NCI-H2107 treated with DMSO at 0.1 percent for 48 hours (cell line): ENCODE measurements at regions not wholly inside any gene's neighbourhood (a gene's known extent, or its start where the extent isn't known, plus 50 kb on each side); places are given as distances from the start of the nearest gene placed in this dataset.
"Not testable (repeated sequence)": the region's sequence is repeated elsewhere in the genome, so short reads cannot be mapped to it uniquely, and the experiment has no call there.

Experiments used
- DNase-seq: peaks from one replicate; lab custom pipeline; 2025; ENCODE audit not compliant: unreplicated experiment; lab: John Stamatoyannopoulos, UW

DNA sequence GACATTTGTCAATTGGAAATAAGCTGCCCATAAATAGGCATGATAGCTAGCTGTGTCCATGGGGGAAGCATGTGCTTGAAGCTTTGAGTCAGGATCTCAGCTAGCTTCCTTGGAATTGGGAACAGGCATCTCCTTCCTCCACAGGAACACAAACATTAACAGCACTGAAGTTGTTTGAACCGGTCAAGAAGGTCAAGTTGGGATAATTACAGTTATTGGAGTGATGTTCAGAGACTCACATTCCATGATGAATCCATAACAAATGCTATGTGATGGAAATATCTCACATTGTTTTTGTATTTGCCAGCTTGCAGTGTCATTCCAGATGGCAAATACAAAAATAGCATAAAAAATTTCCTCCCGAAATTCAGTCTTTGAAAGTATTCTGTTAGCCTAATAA, 347.6 kb upstream of the SMIM21 start:
- no peak for DNase-seq

DNA sequence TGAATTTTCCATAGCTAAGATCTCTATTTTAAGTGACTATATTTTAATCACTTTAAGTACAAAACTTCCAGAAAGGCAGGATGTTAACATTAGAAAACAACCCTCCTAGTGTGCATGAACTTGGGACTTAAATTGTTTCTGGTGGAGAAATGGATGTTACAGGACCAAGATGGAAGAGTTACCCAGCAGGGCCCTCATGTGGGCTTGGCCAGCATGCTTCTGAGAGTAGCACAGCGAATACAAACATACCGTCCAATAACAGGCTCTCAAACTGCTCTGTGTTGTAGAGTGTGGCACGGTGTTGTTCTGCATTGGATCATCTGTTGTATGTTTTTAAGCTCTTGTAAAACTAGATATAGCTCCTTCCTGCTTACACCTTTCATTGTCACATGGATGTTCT, 346.1 kb upstream of the SMIM21 start:
- DNase-seq, result no peak

DNA sequence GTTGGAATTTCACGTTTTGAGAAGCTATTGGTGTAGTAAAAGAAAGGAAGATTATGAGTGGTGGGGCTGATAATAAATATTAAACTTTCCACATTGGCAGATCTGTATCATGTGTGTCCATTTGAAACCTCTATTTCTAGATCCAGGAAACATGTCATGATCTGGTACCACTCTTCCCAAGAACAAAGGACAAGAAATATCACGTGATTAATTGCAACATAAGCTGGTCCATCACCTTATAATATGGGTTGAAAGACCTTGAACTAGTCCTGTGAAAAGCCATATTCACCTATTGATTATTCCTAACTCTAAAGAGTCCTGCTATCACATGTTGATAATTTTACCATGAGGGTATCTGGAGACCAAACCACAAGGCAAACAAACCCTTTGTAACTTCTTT, 335.3 kb upstream of the SMIM21 start:
- no peak for DNase-seq

DNA sequence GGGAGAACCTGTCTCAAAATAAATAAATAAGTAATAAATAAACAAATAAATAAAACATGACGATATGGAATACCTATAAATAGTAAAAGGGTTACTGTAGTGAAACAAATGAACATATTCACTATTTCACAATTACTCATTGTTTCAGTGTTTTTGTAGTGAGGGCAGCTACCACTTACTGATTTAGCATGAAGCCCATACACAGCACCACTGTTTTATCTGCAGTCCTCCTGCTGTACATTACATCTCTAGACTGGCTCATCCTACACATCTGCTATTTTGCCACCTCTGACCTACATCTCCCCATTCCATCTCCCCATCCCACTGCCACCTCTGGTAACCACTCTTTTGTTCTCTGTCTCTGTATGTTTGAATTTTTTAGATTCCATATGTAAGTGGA, 332.7 kb upstream of the SMIM21 start:
- DNase-seq, result no peak

DNA sequence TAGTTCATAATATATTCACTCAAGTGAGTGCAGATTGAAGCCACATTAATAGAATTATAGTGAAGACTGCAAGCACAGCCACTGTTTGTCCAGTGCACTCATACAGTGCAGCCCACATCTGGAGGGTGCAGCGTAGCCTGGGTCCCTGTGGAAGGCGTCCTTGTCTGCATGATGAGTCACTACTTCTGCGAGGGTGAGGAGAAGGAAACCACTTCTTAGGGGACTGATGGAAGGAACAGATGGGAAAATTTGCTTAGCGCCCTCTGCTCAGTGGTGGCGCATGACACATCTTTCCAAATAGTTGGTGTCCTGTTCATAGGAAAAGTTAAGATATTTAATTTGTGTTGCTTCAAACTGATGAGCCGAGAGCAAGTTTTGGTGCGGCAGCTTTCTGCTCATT, 330.4 kb upstream of the SMIM21 start:
- no peak for DNase-seq

DNA sequence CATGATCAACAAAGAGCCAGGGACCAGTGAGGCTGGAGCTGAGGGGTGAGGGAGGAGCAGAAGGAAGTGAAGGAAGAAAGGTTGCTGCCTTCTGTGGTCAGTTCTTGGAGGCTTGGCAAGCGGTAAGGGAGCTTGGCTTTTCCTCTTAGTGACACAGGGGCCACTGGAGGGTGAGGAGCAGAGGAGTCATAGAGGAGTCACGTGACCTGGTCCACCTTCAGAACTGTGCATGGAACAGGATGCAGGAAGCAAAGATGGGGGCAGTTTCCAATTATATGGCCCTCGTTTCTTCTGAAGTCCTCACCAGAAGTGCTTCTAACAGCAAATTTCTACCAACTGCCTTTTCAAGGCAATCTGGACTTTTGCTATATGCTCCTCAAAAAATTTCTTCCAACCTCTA, 326.9 kb upstream of the SMIM21 start:
- DNase-seq, result no peak

DNA sequence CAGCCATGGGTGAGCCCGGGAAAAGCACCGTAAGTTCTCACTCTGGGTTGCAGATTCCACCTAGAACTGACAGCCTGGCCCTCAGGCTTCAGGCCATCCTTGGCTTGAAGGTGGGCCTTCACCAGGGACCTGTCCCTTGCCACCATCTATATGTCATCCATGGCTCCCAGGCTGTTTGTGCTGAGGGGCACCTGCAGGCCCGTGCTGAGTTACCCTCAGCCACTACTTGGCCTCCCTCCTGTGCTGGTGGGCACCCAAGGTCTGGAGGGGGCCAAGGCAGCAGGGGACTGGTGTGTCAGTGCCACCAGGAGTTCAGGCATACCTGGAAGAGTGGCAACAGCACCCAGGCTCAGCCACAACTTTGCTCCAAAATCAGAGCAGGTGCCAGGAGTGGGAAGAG, 326.2 kb upstream of the SMIM21 start:
- no peak for DNase-seq

DNA sequence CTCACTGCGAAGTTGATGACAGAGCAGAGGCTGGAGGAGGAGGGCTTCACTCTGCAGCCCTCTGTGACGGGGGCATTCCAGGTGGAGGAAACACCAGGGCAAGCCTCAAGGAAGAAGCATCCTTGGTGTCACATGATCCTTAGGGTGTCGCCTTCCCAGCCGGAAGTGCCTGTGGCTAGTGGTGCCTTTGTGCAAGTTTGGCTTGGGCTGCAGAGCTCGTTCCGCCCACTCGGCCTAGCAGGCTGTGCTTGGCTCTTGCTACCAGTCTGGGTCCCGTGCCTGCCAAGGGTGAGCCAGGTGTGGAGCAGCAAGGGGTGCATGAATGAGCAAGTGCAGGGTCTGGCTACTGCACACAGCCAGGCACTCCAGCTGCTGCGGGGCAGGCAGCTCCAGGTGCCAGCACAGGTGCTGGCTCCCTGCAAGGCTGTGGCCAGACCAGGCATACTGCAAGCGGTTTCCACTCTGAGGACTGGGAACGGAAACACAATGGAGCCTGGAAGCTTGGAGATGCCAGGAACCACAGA, 325.3 kb upstream of the SMIM21 start:
- peak; percentile 55 for DNase-seq

DNA sequence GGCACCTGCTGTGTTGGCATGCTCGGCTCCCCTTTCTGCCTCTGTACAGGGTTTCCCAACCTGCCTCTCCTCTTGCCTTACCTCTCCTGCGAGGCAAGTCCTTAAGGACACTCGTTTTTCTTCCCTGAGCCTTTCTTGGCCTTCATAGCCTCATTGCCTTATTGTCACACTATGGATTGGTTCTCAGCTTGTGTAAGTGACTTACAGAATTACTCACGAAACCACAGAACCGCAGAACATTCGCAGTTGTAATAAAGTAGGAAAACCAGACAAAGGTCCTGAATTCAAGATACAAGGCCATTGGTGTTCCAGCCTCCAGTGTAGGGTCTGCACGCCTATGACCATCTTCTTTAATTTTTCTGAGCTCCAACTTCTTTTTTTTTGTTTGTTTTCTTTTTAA, 317.6 kb upstream of the SMIM21 start:
- no peak for DNase-seq

DNA sequence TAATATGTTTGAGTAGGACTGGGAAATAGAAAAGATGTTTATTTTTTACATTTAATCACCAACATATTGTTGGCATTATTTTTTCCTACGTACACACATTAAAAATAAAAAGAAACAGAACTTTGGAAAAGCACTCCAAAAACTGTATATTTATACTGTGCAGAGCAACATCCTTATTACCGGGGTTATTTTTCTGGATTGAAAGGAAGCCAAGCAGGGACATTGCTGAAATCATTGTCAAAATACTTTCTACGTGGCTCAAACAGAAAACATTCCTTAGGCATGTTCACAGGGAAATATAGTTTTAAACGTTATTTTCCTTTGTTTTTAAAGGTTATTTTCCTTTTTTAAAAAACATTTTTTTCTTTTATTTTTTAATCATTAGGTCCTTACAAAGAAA, 315.0 kb upstream of the SMIM21 start:
- DNase-seq, result no peak

DNA sequence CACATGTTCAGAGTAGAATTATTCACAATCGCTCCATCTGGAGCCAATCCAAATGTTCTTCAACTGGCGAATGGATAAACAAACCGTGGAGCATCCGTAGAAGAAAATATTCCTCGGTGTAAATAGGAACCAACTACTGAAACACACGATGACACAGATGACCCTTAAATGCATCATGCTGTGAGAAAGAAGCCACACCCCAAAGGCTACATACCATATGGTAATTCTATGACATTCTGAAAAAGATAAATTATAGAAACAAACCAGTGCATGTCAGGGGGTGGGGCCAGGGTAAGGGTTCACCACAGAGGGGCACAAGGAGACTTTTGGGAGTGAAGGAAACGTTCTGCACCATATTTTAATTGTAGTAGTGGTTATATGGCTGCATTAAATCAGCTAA, 312.2 kb upstream of the SMIM21 start:
- DNase-seq, result no peak

DNA sequence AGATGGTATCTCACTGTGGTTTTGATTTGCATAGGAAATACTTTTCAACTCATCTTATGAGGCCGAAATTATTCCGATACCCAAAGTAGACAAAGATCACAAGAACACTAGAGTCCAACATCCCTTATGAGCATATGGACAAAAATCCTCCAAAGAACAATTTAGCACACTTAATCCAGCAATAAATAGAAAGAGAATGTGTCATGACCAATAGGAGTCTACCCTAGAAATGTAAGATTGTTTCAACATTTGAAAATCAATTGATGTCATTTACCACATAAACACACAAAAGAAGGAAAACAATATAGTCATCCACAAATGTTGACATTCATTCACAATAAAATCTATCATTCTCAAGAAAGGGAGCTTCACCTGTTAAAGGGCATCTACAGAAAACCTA, 307.8 kb upstream of the SMIM21 start:
- no peak for DNase-seq

DNA sequence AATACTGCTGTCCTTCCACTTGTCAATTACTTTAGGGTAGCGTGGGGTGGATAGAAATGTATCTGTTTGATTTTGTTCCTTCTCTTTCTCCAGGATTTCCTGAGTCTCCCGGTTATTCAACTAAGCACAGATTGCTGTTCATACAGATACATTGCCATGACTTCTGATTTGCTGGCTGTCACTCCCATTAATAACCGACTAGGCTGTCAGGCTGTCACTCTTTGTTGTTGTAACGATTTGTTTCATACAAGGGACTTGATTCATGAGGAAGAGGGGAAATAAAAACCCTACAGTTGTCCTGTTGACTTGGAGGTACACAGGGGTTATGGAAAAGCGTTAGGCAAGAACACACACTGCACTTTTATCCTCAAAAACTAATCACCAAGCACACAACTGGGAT, 302.7 kb upstream of the SMIM21 start:
- DNase-seq, result no peak

DNA sequence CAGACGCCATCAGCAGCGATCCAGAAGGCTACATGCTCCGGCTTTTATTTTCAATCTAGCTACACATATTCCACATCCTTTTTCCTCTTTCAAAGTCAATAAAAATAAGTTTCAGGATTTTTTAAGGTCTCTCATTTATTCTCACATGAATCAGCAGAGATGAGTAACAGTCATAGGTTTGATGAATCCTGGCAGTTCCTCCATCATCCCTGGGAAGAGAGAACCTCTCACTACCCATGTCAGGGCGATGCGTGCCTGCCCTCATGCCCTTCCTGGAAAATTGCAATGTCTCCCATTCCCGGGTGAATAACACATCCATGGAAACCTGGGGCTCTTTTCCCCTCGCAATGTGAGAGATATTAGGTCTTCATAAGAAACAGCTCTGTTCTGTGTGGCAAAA, 301.1 kb upstream of the SMIM21 start:
- no peak for DNase-seq

DNA sequence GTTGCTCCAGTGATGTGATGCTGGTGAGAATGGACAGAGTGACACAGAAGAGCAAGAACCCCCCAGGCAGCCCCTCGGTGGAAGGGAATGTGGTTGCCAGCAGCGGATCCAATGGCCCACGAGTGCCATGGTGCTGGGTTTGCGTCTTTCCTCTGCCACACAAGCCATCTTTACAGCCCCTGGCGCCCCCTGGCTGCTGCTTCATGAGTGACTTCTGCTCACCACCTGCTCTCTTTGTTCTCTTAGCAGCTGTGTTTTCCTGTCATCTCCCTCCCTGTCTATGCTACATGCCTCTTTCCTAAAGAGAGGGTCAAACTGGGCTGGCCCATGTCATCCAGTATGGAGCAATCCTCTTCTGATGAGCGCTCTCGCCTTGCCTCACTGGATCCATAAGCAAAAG, 300.0 kb upstream of the SMIM21 start:
- DNase-seq, result peak; percentile 7

DNA sequence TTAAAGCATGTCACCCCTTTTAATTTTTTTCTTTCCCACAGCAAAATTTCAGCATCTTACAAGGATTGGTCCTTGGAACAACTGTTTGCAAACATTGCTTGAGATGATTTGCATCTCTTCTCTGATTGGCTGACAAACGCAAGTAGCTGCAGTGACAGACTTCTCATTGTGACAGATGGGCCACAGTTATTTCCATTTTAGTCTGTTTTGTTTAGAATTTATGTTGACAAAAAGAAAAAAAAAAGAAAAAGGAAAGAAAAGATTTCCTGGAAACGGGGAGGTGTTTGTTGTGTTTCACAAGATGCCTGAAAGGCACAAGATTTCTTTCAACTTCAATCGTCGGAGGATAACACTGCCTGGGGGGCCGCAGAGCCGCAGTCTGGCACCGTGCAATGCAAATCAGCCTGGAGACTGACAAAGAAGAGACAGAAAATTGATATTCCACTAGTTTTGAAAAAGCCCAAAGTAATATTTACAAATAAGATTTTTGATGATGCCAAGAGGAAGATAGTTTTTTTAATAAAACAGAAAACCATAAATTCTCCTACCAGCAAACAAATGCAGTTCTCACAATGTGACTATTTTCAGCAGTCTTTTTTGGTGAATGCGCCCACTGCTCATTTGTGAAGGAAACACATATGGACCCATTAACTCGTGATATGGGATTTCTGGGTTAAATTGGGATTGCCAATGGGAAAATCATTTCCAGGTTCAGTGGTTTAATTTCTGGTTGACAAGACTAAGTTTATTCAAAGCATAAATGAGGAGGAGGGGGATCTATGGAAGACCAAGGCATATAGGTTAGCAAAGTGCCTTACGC, 296.2 kb upstream of the SMIM21 start:
- no peak for DNase-seq

DNA sequence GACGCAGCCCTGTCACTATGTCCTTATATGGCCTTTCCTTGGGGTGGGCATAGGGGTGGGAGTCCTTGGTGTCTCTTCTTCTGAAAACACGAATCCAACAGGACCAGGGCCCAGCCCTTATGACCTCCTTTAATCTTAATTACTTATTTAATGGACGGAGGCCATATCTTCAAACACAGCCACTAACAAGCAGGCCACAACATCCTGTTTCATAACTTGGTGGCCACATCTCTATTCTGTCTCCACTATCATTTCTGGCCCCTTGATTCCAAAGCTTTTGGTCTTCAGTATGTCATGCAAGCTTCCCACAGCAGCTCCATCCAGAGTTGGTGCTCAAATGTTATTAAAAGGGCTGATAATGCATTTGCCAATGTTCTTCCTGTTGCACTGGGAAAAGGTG, 287.3 kb upstream of the SMIM21 start:
- no peak for DNase-seq

DNA sequence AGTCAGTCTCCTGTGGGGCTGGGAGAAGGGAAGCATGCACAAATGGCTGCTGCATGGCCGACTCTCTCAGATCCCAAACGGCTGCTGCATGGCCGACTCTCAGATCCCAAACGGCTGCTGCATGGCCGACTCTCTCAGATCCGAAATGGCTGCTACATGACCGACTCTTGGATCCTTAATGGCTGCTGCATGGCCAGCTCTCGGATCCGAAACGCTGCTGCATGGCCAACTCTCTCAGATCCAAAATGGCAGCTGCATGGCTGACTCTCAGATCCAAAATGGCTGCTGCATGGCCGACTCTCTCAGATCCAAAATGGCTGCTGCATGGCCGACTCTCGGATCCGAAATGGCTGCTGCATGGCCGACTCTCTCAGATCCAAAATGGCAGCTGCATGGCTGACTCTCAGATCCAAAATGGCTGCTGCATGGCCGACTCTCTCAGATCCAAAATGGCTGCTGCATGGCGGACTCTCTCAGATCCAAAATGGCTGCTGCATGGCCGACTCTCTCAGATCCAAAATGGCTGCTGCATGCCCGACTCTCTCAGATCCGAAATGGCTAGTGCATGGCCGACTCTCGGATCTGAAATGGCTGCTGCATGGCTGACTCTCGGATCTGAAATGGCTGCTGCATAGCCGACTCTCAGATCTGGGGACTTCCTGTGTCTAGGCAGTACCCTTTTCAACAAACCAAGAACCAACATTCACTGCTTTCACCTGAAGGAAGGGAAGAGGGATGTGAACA, 284.8 kb upstream of the SMIM21 start:
- DNase-seq, result not testable (repeated sequence)

DNA sequence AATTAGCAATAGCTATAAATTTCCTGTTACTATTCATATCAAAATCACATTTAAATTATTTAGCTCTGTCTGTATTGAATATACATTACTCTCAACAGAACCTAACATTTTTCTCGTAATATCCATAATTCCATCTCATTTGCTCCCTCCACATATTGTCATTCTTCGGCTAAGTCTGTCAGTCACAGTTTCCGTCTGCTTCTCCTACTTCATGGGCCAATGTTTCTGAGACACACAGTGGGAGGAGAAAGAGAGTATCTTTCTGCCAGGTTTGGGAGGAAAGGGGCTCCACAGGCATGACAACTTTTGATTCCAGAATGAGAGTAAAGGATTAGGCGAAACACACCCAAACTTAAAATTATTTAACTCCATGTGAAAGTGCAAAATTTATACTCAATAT, 273.1 kb upstream of the SMIM21 start:
- no peak for DNase-seq

DNA sequence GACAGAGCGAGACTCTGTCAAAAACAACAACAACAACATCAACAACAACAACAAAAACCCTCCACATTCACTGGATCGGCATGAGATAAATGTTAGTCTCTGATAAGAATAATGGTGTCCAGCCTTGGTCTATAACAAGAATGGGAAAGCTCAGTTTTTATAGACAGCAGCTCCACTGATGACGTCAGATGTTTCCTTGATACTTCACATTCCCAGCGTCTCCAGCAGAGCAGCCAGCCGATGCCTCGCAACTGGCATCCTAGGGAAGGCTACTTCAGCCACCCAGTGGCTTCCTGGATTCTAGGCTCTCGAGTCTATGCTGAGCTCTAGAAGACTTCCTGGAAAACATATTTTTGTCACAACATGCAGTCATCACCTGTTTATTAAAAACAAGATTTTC, 271.4 kb upstream of the SMIM21 start:
- DNase-seq, result no peak

DNA sequence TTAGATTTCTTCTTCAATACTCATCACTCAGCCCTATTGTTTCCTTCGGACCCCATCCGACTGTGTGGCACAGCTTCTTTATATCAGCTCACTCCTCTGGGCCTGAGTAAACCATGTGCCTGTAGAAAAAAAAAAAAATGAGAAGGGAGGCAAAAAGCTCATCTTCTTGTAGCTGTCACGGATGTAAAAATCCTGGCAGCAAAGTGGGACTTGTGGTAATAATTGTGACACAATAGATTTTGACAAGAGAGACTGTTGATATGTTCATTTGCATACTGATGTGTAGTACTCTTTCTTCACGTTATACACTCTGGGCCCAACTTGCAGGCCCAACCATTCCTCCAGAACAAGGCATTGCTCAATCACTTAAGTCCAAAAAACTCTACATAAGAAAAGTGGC, 270.0 kb upstream of the SMIM21 start:
- DNase-seq, result no peak

DNA sequence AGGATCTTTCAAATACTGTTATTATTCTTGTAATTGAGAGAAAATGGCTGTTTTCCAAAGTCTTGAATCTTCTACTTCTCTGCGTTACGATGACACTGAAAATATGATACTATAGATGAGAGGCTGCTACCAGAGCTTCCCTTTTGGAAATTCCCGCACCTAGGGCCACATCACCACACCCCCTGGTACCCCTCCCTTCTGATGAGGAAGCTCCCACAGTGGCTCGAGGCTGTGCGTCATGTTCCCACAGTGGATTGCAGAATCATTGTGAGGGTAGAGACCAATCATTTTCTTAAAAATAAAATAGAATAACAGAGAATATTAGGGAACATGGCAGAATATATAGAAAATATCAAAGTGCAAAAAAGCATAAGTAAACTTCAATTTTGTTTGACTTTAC, 268.9 kb upstream of the SMIM21 start:
- no peak for DNase-seq
